ENCODE measurements at regions not wholly inside any gene's neighbourhood (a gene's known extent, or its start where the extent isn't known, plus 50 kb on each side); places are given as distances from the start of the nearest gene placed in this dataset.
"Not testable (repeated sequence)": the region's sequence is repeated elsewhere in the genome, so short reads cannot be mapped to it uniquely, and the experiment has no call there.

GRCh38 chr1:148404786-148405568 lies 78.1 kb downstream of the PPIAL4G start:
- DNase-seq; H3K4me2 ChIP-seq (ENCODE audit: low read depth, low read length, poor library complexity, severe bottlenecking); H3K27me3 ChIP-seq (ENCODE audit: low read length); H2AFZ ChIP-seq (ENCODE audit: low read length); H3K27ac ChIP-seq (ENCODE audit: low read length); H3K79me2 ChIP-seq (ENCODE audit: low read length); H4K20me1 ChIP-seq (ENCODE audit: insufficient read depth, low read depth, low read length); H3K4me3 ChIP-seq (ENCODE audit: low read length); H3K4me1 ChIP-seq (ENCODE audit: low read length); H3K9me2 ChIP-seq (replicated peaks; ENCODE audit: insufficient read depth, low read length); H3K36me3 ChIP-seq (ENCODE audit: insufficient read depth, low read length); H3K9me3 ChIP-seq (ENCODE audit: low read length); H3K9ac ChIP-seq (ENCODE audit: low read length): not testable (repeated sequence)

GRCh38 chr1:148403925-148404324 lies 79.2 kb downstream of the PPIAL4G start:
- not testable (repeated sequence) for H3K9ac ChIP-seq (ENCODE audit: low read length); H3K9me2 ChIP-seq (replicated peaks; ENCODE audit: insufficient read depth, low read length); DNase-seq; H3K27ac ChIP-seq (ENCODE audit: low read length); H3K9me3 ChIP-seq (ENCODE audit: low read length); H2AFZ ChIP-seq (ENCODE audit: low read length); H3K4me2 ChIP-seq (ENCODE audit: low read depth, low read length, poor library complexity, severe bottlenecking); H3K79me2 ChIP-seq (ENCODE audit: low read length); H3K4me1 ChIP-seq (ENCODE audit: low read length); H3K36me3 ChIP-seq (ENCODE audit: insufficient read depth, low read length); H4K20me1 ChIP-seq (ENCODE audit: insufficient read depth, low read depth, low read length); H3K27me3 ChIP-seq (ENCODE audit: low read length); H3K4me3 ChIP-seq (ENCODE audit: low read length)

- Histone ChIP-seq H3K4me2 (ENCODE audit: low read depth, low read length, poor library complexity, severe bottlenecking) (peak overlapping the region; percentile 92), H3K4me3 (ENCODE audit: low read length) (peak overlapping the region; percentile 86), H2AFZ (ENCODE audit: low read length) (peak overlapping the region; percentile 98; the same call in 1 of the 2 replicates), H3K9ac (ENCODE audit: low read length) (peak overlapping the region; percentile 71)
- not testable (repeated sequence) for H3K9me2 ChIP-seq (replicated peaks; ENCODE audit: insufficient read depth, low read length); DNase-seq; H3K79me2 ChIP-seq (ENCODE audit: low read length); H3K27ac ChIP-seq (ENCODE audit: low read length); H3K36me3 ChIP-seq (ENCODE audit: insufficient read depth, low read length); H3K27me3 ChIP-seq (ENCODE audit: low read length); H3K4me1 ChIP-seq (ENCODE audit: low read length); H3K9me3 ChIP-seq (ENCODE audit: low read length); H4K20me1 ChIP-seq (ENCODE audit: insufficient read depth, low read depth, low read length)
Observed at GRCh38 chr1:148403085-148403456, 80.0 kb downstream of the PPIAL4G start.

GRCh38 chr1:148402152-148403084 lies 80.7 kb downstream of the PPIAL4G start:
- Histone ChIP-seq H3K4me2 (ENCODE audit: low read depth, low read length, poor library complexity, severe bottlenecking) (peak overlapping the region; percentile 92), H3K4me3 (ENCODE audit: low read length) (peak overlapping the region; percentile 86), H3K9ac (ENCODE audit: low read length) (peak overlapping the region; percentile 71), H2AFZ (ENCODE audit: low read length) (peak overlapping the region; percentile 98)
- H4K20me1 ChIP-seq (ENCODE audit: insufficient read depth, low read depth, low read length); H3K36me3 ChIP-seq (ENCODE audit: insufficient read depth, low read length); H3K79me2 ChIP-seq (ENCODE audit: low read length); H3K27ac ChIP-seq (ENCODE audit: low read length); H3K9me3 ChIP-seq (ENCODE audit: low read length); H3K9me2 ChIP-seq (replicated peaks; ENCODE audit: insufficient read depth, low read length); H3K27me3 ChIP-seq (ENCODE audit: low read length); H3K4me1 ChIP-seq (ENCODE audit: low read length): not testable (repeated sequence)
- peak; percentile 90 for DNase-seq

GRCh38 chr1:148397516-148397915 lies 85.6 kb downstream of the PPIAL4G start:
- H3K27ac ChIP-seq (ENCODE audit: low read length) = not testable (repeated sequence)

GRCh38 chr1:148392505-148392904 lies 90.6 kb downstream of the PPIAL4G start:
- not testable (repeated sequence) for H4K20me1 ChIP-seq (ENCODE audit: insufficient read depth, low read depth, low read length); H3K4me2 ChIP-seq (ENCODE audit: low read depth, low read length, poor library complexity, severe bottlenecking); H3K4me3 ChIP-seq (ENCODE audit: low read length); H3K27me3 ChIP-seq (ENCODE audit: low read length); H3K79me2 ChIP-seq (ENCODE audit: low read length); H3K9ac ChIP-seq (ENCODE audit: low read length); H3K9me2 ChIP-seq (replicated peaks; ENCODE audit: insufficient read depth, low read length); H3K9me3 ChIP-seq (ENCODE audit: low read length); H2AFZ ChIP-seq (ENCODE audit: low read length); DNase-seq; H3K27ac ChIP-seq (ENCODE audit: low read length); H3K36me3 ChIP-seq (ENCODE audit: insufficient read depth, low read length)
- peaks cover 13% of the 10 kb centered on the region for H3K4me1 ChIP-seq (ENCODE audit: low read length)

More at GRCh38 chr1:148397516-148397915, 85.6 kb downstream of the PPIAL4G start:
- H3K9me2 ChIP-seq (replicated peaks; ENCODE audit: insufficient read depth, low read length); DNase-seq; H3K27me3 ChIP-seq (ENCODE audit: low read length); H3K9ac ChIP-seq (ENCODE audit: low read length); H3K36me3 ChIP-seq (ENCODE audit: insufficient read depth, low read length); H3K4me2 ChIP-seq (ENCODE audit: low read depth, low read length, poor library complexity, severe bottlenecking); H2AFZ ChIP-seq (ENCODE audit: low read length); H3K79me2 ChIP-seq (ENCODE audit: low read length); H3K4me1 ChIP-seq (ENCODE audit: low read length); H3K9me3 ChIP-seq (ENCODE audit: low read length); H4K20me1 ChIP-seq (ENCODE audit: insufficient read depth, low read depth, low read length); H3K4me3 ChIP-seq (ENCODE audit: low read length): not testable (repeated sequence)

- H2AFZ ChIP-seq (ENCODE audit: low read length); H3K4me3 ChIP-seq (ENCODE audit: low read length); H4K20me1 ChIP-seq (ENCODE audit: insufficient read depth, low read depth, low read length): not testable (repeated sequence)
Observed at GRCh38 chr1:148391323-148391722, 91.8 kb downstream of the PPIAL4G start.

GRCh38 chr1:148389027-148389339 lies 94.1 kb downstream of the PPIAL4G start:
- Histone ChIP-seq H4K20me1 (ENCODE audit: insufficient read depth, low read depth, low read length) (no peaks in the 10 kb centered on the region), H3K27me3 (ENCODE audit: low read length) (no peaks in the 10 kb centered on the region), H3K9me3 (ENCODE audit: low read length) (no peaks in the 10 kb centered on the region), H3K9ac (ENCODE audit: low read length) (peak overlapping the region; percentile 63), H3K4me1 (ENCODE audit: low read length) (peaks cover 21% of the 10 kb centered on the region), H3K27ac (ENCODE audit: low read length) (no peak overlapping the region; the same call in 1 of the 2 replicates), H3K79me2 (ENCODE audit: low read length) (no peaks in the 10 kb centered on the region), H3K4me3 (ENCODE audit: low read length) (peak overlapping the region; percentile 57), H3K9me2 (replicated peaks; ENCODE audit: insufficient read depth, low read length) (no peaks in the 10 kb centered on the region), H3K4me2 (ENCODE audit: low read depth, low read length, poor library complexity, severe bottlenecking) (peak overlapping the region; percentile 66), H3K36me3 (ENCODE audit: insufficient read depth, low read length) (no peaks in the 10 kb centered on the region), H2AFZ (ENCODE audit: low read length) (peak overlapping the region; percentile 63; the same call in 1 of the 2 replicates)
- no peak for DNase-seq

More at GRCh38 chr1:148391323-148391722, 91.8 kb downstream of the PPIAL4G start:
- peaks cover 13% of the 10 kb centered on the region for H3K4me1 ChIP-seq (ENCODE audit: low read length)
- H3K9me2 ChIP-seq (replicated peaks; ENCODE audit: insufficient read depth, low read length); H3K27me3 ChIP-seq (ENCODE audit: low read length); H3K79me2 ChIP-seq (ENCODE audit: low read length); H3K4me2 ChIP-seq (ENCODE audit: low read depth, low read length, poor library complexity, severe bottlenecking); H3K9me3 ChIP-seq (ENCODE audit: low read length); H3K36me3 ChIP-seq (ENCODE audit: insufficient read depth, low read length); DNase-seq; H3K27ac ChIP-seq (ENCODE audit: low read length); H3K9ac ChIP-seq (ENCODE audit: low read length): not testable (repeated sequence)

Data from Karpas-422 (cell line).